Lower leg skin (tissue), 3 donors: ENCODE measurements at regions not wholly inside any gene's neighbourhood (a gene's known extent, or its start where the extent isn't known, plus 50 kb on each side); places are given as distances from the start of the nearest gene placed in this dataset.
A peak's percentile ranks its signal among the peaks of the same experiment; 100 is the strongest.
"Not testable (repeated sequence)": the region's sequence is repeated elsewhere in the genome, so short reads cannot be mapped to it uniquely, and the experiment has no call there.

Experiments used
- DNase-seq, 2 donors: peaks; one replicate each; pipeline ENCODE4 v3.0.0-alpha.2; 2019; ENCODE audit warnings: low spot score in 2 of 2
- H3K4me3 ChIP-seq: fragments of 200-600 bp; sonication (generic); 2 replicates; pipeline ENCODE4 v1.5.1; 2017; ENCODE audit warnings: mild to moderate bottlenecking, low read depth; ENCODE audit not compliant: poor library complexity, severe bottlenecking
- WGBS, 2 donors: methylation state at CpG; one replicate each; pipeline ENCODE4 v1.1.5; 2018; 5-methylcytosine and 5-hydroxymethylcytosine counted together
- intact Hi-C: fragments of 100-400 bp; cut with DNase I; formaldehyde crosslinking; loops from one replicate; pipeline ENCODE4 v1.15.0; 2023; ENCODE audit warnings: low total_unique reads

GRCh38 chr7:97928844-97929243 lies 56.6 kb upstream of the ASNS start:
- 90% methylated on average over 6 of the region's 6 CpGs for WGBS, 2 donors
- intact Hi-C loops, DNase-seq, H3K4me3 ChIP-seq: not testable (repeated sequence)

- DNase-seq, intact Hi-C loops: not testable (repeated sequence)
- H3K4me3 ChIP-seq: peak overlapping the region; percentile 12
- WGBS, 2 donors: 6 to 11% methylated on average over 28 to 32 of the region's 80 CpGs
Observed at GRCh38 chr7:97927790-97928748, 55.9 kb upstream of the ASNS start.
